H1 (cell line): ENCODE measurements at regions not wholly inside any gene's neighbourhood (a gene's known extent, or its start where the extent isn't known, plus 50 kb on each side); places are given as distances from the start of the nearest gene placed in this dataset.

Experiments
- EZH2 ChIP-seq: fragments of 200-600 bp; sonication (generic); IDR thresholded peaks from 2 replicates; pipeline ENCODE4 v1.7.1; 2012; ENCODE audit warnings: low read depth, mild to moderate bottlenecking, moderate library complexity, low read length, inconsistent platforms; ENCODE audit not compliant: severe bottlenecking
- POLR2A ChIP-seq, 2 experiments: IDR thresholded peaks; 1 replicate in 1 of 2; 2 replicates in 1 of 2; pipeline ENCODE4 v1.6.1; 2011; ENCODE audit warnings: low read depth in 2 of 2, low read length in 2 of 2, mild to moderate bottlenecking in 2 of 2; ENCODE audit errors: control extremely low read depth in 1 of 2
- SP1 ChIP-seq: IDR thresholded peaks from 2 replicates; pipeline ENCODE4 v1.6.1; 2011; ENCODE audit warnings: low read depth, low read length

DNA sequence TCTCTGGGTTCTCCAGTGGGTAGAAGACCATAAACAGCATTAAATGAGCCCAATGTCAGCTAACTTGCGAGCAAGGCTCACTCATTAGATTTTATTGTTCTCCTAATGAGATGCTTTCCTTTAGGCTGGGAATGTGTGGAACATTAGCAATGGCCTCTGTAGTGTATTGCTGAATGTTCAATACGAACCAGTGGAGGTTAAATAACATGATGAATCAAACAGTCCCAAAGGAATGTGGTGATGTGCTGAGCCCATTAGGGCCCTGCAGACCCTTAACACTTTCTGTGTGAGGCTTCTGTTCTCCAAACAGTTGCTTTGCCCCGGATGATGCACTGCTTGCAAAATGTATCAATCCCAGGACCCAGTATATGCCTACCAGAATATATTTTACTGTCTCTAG lies 225.5 kb downstream of the ATG4C start:
- TF ChIP-seq SP1 (no peak), EZH2 (no peak), POLR2A (IDR thresholded peaks at IDR 0.05; ENCODE audit: control extremely low read depth in 1 of 2, low read depth in 2 of 2, low read length in 2 of 2) (no peak)
